Glomerular visceral epithelial cell (primary cell): ENCODE measurements at regions not wholly inside any gene's neighbourhood (a gene's known extent, or its start where the extent isn't known, plus 50 kb on each side); places are given as distances from the start of the nearest gene placed in this dataset.
"Not testable (repeated sequence)": the region's sequence is repeated elsewhere in the genome, so short reads cannot be mapped to it uniquely, and the experiment has no call there.

ENCODE experiments used
- DNase-seq: peaks from one replicate; pipeline ENCODE4 v3.0.0-alpha.2; 2016; ENCODE audit errors: extremely low spot score

GRCh38 chr5:90285581-90285980 is 124.0 kb downstream of the CETN3 start:
- no peak for DNase-seq

DNA sequence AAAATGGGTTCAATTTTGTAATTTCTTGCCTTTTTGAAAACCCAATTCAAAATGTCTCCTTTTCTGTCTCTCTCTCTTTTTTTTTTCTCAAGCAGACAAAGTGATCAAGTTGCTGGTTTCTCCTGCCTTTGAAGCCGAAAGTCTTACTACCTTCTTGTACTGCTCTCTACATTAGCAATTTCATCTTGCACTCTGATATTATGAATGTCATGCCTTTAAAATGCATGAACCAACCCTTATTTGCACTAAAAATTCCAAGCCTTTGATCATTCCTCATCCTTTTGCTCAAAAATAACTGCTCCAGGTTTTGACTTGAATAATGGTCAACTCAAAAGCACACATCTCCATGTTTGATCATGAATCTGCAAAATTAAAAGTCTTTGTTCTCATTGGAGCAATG is 125.2 kb downstream of the CETN3 start:
- DNase-seq, result no peak

DNA sequence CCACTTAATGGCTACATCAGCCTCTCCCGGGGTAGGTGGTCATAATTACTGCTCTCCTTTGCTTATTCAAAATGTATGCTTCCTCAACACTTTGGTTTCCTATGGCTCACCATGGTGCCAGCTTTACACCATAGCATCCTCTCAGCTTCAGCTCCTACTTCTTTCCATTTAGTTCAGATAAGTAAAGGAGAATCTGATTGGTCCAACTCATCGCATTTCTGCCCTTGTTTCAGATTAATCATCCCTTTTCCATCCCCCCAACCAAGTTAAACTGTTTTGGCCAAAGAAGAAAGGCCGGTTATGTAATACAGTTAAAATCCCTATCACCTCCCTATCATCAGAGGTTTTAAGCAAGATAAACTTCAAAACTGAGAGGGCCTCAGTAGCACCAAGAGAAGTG is 130.5 kb downstream of the CETN3 start:
- DNase-seq, result no peak

DNA sequence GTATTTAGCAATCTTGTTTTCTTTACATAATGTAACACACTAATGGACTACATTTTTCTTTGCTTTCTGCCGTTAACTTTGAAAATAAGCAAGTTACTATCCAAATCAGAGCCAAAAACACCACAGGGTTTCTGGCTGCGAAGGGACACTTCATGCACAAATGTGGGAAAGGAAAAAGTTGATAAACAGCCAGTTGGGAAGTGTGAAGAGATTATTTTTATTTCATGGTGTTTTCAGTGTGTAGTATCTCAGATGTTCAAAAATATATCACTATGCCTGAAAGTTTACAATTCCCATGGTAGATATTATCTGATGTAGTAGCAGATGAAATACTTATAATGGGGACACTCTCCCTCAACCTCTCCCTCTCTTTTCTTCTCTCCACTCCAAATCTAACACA is 135.3 kb downstream of the CETN3 start:
- DNase-seq, result no peak

GRCh38 chr5:90267646-90268045 is 141.9 kb downstream of the CETN3 start:
- DNase-seq, result no peak

DNA sequence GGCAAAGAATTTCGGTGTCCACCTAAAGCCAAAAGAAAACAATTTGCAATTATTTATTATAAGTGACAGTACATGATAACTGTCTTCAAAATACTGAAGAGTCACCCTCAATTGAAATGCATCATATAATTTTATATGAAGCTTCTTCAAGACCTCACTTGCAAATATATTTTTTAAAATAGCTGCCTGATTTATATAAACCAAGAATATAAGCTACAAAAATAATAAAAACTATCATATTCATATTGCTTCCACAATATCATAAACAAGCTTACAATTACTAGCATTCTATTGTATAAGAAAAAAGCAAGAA is 144.1 kb downstream of the CETN3 start:
- DNase-seq, result no peak

GRCh38 chr5:90264689-90265544 is 144.6 kb downstream of the CETN3 start:
- peak; percentile 73 for DNase-seq

DNA sequence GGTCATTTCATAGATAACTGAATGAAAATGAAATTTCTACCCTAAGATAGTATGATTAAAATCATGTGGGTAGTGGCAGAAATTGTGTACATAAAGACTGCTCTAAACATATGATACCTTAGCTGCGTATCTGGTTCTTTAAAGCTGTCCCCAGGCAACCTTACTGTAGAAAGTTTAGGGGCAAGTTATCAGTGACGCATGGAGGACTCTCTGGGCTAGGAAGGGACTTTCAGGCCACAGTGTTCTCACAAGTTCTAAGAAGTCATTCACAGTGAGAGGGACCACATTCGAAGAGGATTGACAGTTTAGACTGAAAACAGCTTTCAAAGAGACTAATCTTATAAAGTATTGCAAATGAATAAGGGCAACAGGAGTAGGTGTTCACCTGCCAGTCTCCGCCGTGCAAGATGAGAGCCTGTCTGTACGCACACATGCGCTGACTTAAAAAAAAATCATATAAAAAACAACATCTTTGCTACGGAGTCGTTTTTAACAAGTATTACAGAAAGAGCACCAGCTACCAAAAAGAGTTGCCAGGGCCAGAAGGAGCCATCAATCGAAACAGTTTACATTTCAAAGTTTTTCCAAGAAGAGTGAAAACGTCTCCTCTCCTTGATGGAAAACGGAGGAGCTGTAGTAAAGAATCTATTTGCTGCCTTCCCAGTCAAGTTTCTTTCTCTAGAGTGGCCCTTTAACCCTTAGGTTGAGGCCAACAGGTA is 146.3 kb downstream of the CETN3 start:
- DNase-seq, result no peak

GRCh38 chr5:90251447-90251846 is 158.1 kb downstream of the CETN3 start:
- DNase-seq, result no peak

- DNase-seq, result no peak
Measured at GRCh38 chr5:90248640-90249039, 160.9 kb downstream of the CETN3 start.

DNA sequence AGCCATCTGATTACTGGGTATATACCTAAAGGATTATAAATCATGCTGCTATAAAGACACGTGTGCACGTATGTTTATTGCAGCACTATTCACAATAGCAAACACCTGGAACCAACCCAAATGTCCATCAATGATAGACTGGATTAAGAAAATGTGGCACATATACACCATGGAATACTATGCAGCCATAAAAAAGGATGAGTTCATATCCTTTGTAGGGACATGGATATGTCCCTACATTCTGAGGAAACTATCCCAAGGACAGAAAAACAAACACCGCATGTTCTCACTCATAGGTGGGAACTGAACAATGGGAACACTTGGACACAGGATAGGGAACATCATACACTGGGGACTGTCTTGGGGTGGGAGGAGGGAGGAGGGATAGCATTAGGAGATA is 165.7 kb downstream of the CETN3 start:
- not testable (repeated sequence) for DNase-seq

GRCh38 chr5:90233476-90233875 is 176.1 kb downstream of the CETN3 start:
- no peak for DNase-seq

DNA sequence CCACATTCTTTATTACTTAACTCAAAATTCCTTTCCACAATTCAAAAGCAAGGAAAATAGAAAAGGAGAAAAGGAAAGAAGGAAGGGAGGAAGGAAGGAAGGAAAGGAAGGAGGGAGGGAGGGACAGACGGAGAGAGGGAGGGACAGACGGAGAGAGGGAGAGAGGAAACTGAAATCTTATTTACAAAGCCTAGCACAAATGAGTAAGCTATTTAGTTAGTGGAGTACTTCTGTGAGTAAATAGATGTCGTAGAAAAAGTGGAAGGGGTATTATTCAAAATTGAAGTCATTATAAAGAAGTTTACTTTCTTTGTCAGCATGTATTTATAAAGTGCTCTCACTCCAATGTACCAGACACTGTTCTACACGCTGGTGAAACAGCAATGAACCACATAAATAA is 177.9 kb downstream of the CETN3 start:
- no peak for DNase-seq

DNA sequence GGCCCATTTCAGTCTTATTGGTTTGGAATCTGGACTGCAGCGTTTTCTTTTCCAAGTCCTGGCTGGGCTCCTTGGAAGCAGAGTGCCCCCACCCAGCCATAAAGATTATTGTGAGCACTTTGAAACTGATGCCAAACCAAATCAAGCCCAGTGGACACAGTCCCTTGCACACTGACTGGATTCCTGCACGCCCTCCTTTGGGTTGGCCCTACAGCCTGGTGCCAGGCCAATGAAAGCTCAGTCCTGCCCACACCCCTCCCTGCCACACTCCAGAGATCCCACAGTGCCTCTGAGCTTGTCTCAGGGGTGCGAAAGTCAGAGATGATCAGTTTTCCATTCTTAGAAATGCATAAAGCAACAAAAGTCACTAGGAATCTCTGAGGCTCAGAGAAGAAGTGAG is 181.9 kb downstream of the CETN3 start:
- no peak for DNase-seq

GRCh38 chr5:90226433-90227099 is 183.0 kb downstream of the CETN3 start:
- no peak for DNase-seq

- DNase-seq, result no peak
Measured at GRCh38 chr5:90224342-90224741, 185.2 kb downstream of the CETN3 start.

DNA sequence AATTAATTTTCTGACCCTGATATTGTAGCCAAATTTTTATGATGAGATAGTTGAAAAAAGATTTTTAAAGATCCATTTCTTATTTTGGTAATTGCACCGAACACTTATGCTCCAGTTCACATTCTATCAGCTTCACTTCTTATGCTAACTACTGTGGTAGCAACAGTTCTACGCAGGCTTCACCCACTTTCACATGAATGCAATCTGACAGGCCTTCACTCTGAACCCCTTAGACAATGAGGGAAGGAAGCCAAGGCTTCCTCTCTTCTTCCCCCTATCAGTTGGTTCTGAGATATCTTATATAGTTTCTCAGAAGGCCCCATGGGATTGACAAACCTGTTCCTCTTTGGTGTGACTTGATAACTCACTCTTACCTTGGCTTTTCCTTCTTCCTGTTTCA is 185.8 kb downstream of the CETN3 start:
- DNase-seq, result no peak

GRCh38 chr5:90221951-90222350 is 187.6 kb downstream of the CETN3 start:
- peak; percentile 15 for DNase-seq

GRCh38 chr5:90220554-90220953 is 189.0 kb downstream of the CETN3 start:
- DNase-seq, result no peak

DNA sequence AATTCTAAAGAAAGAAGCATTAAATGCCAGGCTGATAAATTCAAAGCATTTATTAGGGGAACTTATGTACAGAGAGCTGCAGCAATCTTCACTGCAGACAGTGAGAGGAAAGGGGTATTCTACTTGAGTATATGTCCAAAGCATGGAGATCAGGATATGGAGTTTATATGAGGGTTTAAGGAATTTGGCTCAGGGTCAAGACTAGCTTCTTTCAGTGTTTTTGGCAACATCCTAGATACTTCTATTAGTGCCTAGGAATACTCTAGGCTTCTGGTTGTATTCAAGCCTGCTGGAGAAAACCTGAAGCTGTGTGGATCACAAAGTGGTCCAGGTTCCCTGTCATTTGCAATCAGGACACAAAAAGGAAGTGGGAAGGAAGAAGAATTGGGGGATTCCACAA is 194.6 kb downstream of the CETN3 start:
- no peak for DNase-seq

DNA sequence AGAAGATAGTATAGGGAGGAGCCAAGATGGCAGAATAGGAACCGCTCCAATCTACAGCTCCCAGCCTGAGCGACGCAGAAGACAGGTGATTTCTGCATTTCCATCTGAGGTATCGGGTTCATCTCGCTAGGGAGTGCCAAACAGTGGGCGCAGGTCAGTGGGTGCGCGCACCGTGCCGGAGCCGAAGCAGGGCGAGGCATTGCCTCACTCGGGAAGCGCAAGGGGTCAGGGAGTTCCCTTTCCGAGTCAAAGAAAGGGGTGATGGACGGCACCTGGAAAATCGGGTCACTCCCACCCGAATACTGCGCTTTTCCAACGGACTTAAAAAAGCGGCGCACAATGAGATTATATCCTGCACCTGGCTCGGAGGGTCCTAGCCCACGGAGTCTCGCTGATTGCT is 201.2 kb downstream of the CETN3 start:
- not testable (repeated sequence) for DNase-seq

DNA sequence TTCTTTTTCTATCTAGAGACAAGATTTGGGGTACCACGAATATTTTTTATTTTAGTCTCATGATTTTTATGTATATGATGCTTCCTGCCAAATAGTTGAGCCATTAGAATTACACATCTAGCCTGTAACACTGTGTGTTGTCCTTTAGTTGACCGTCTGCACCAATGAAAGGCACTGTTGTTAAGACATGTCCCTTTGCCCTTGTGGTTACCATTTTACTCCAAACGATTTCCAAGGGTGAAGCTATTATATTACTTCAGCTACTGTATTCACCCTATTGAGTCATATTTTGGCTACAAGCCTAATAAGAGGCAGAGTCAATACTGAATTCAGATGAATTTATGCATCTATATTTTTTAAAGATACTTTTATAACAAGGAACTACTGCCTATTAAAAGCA is 207.6 kb downstream of the CETN3 start:
- peak; percentile 37 for DNase-seq
